ENCODE measurements at regions not wholly inside any gene's neighbourhood (a gene's known extent, or its start where the extent isn't known, plus 50 kb on each side); places are given as distances from the start of the nearest gene placed in this dataset.

DNA sequence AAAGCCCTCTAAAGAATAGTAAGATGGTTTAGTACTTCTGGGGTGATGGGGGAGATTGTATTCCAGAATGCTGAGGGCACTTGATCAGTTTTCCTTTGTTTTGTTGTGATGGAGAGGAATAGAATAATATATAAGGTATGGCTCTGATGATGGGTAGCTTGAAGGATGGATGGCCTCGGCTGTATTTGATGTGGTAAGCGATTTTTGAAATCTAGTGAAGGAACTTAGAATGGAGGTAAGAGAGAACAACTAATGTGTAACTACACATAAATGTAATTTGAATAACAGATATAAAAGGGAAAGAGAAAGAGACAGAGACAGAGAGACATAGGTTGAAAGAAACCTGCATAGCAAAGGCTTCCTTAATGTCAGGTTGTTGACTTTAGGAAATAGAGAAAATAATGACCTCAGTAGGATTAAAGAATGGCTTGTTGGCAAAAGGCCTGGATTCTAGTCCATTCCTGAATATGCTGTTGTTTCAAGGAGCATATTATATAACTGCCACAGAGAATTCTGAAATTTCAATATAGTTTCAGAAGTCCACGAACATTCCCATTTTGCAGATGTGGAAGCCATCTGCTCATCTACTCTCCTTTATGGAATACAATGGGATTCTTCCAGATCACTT, 58.7 kb downstream of the NIBAN1 start:
- TF ChIP-seq, protein P1, sequence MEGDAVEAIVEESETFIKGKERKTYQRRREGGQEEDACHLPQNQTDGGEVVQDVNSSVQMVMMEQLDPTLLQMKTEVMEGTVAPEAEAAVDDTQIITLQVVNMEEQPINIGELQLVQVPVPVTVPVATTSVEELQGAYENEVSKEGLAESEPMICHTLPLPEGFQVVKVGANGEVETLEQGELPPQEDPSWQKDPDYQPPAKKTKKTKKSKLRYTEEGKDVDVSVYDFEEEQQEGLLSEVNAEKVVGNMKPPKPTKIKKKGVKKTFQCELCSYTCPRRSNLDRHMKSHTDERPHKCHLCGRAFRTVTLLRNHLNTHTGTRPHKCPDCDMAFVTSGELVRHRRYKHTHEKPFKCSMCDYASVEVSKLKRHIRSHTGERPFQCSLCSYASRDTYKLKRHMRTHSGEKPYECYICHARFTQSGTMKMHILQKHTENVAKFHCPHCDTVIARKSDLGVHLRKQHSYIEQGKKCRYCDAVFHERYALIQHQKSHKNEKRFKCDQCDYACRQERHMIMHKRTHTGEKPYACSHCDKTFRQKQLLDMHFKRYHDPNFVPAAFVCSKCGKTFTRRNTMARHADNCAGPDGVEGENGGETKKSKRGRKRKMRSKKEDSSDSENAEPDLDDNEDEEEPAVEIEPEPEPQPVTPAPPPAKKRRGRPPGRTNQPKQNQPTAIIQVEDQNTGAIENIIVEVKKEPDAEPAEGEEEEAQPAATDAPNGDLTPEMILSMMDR (IDR thresholded peaks at IDR 0.05) = no peak
- no peak for TF ChIP-seq POLR2AphosphoS5 (IDR thresholded peaks at IDR 0.05)

Measured in prostate gland (tissue), 2 donors.